PFSK-1 (cell line): ENCODE measurements at regions not wholly inside any gene's neighbourhood (a gene's known extent, or its start where the extent isn't known, plus 50 kb on each side); places are given as distances from the start of the nearest gene placed in this dataset.

Experiments used
- FOXP2 ChIP-seq: optimal IDR thresholded peaks from 2 replicates; pipeline ENCODE3; 2011; ENCODE audit warnings: borderline replicate concordance, control low read depth, inconsistent platforms; ENCODE audit not compliant: insufficient read depth; ENCODE audit errors: extremely low read length, extremely low read depth
- POLR2AphosphoS5 ChIP-seq: IDR thresholded peaks from 2 replicates; pipeline ENCODE4 v1.6.1; 2012; ENCODE audit warnings: low read depth, mild to moderate bottlenecking, control low read depth, low read length, moderate library complexity
- SIN3A ChIP-seq: IDR thresholded peaks from 2 replicates; pipeline ENCODE4 v1.6.1; 2012; ENCODE audit warnings: mild to moderate bottlenecking, low read length, moderate library complexity, borderline replicate concordance; ENCODE audit not compliant: insufficient read depth
- TAF1 ChIP-seq: IDR thresholded peaks from 2 replicates; pipeline ENCODE4 v1.6.1; 2012; ENCODE audit warnings: low read length, control low read depth, borderline replicate concordance; ENCODE audit not compliant: insufficient read depth
- TF ChIP-seq, protein P1 (sequence below), 2 experiments: IDR thresholded peaks; 2 replicates each; pipeline versions ENCODE4 v1.6.1 to v1.8.0; 2011 to 2012; ENCODE audit warnings: low read depth in 2 of 2, low read length in 2 of 2, control low read depth in 1 of 2, inconsistent platforms in 1 of 2, mild to moderate bottlenecking in 1 of 2, moderate library complexity in 1 of 2; ENCODE audit not compliant: insufficient read depth in 1 of 2

DNA sequence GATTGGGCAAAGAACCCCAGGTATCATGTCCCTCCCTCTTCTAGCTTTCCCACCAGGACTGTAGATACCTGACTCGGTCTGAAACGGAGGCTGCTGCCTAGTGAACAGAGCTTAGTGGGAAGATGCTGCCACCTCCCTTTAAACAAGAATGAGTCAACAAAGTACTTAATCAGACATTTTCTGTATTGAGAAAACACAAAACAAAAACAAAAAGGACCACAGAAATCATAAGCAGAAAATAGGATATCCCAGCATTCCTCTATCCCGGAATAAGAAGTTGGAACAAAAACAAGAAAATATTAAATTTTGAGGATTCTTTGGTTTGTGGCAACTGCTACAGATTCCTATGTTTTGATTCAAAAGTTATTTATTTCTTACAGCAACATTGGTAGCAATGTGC is 51.7 kb upstream of the COL8A1 start:
- TF ChIP-seq FOXP2: no peak

DNA sequence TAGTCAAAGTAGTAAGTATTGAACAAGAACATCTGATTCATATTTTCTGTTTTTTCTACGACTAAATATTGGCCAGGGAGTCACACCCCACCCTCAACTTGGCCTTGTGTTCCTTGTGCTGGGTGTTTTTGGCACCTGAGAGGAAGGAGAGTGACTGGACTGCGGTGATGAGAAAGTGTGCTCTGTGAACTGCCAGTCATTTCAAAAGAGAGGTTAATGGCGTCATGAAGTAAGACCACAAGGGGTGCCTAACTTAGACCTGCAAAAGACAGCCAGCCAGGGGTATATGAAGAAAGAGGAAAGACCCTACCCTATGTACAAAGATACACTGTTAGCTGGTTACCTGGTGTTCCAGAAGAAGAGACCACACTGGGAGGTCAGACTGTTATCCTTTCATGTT is 58.4 kb upstream of the COL8A1 start:
- no peak for TF ChIP-seq FOXP2

DNA sequence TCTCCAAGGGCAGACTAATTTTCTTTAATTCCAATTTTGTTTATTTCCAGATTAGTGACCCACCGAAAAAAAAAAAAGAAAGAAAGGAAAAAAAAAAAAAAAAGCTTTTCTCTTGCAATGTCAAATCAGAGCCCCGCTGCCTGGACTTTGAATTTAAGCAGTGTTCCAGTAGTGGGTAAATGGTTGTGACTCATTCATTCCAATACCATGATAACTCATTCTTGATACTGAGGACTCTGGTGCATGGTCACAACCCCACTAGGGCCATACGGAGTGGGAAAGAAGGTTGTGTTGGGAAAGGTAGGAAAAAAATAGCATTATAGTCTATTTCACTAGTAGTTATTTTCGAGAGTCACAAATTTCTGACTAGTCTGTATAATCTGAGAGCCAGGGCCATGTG is 59.1 kb upstream of the COL8A1 start:
- no peak for TF ChIP-seq TAF1
- TF ChIP-seq POLR2AphosphoS5: no peak
- no peak for TF ChIP-seq SIN3A
- no peak for TF ChIP-seq FOXP2
- TF ChIP-seq, protein P1, sequence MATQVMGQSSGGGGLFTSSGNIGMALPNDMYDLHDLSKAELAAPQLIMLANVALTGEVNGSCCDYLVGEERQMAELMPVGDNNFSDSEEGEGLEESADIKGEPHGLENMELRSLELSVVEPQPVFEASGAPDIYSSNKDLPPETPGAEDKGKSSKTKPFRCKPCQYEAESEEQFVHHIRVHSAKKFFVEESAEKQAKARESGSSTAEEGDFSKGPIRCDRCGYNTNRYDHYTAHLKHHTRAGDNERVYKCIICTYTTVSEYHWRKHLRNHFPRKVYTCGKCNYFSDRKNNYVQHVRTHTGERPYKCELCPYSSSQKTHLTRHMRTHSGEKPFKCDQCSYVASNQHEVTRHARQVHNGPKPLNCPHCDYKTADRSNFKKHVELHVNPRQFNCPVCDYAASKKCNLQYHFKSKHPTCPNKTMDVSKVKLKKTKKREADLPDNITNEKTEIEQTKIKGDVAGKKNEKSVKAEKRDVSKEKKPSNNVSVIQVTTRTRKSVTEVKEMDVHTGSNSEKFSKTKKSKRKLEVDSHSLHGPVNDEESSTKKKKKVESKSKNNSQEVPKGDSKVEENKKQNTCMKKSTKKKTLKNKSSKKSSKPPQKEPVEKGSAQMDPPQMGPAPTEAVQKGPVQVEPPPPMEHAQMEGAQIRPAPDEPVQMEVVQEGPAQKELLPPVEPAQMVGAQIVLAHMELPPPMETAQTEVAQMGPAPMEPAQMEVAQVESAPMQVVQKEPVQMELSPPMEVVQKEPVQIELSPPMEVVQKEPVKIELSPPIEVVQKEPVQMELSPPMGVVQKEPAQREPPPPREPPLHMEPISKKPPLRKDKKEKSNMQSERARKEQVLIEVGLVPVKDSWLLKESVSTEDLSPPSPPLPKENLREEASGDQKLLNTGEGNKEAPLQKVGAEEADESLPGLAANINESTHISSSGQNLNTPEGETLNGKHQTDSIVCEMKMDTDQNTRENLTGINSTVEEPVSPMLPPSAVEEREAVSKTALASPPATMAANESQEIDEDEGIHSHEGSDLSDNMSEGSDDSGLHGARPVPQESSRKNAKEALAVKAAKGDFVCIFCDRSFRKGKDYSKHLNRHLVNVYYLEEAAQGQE (IDR thresholded peaks at IDR 0.05; ENCODE audit: insufficient read depth in 1 of 2, low read depth in 2 of 2, low read length in 2 of 2): no peak

DNA sequence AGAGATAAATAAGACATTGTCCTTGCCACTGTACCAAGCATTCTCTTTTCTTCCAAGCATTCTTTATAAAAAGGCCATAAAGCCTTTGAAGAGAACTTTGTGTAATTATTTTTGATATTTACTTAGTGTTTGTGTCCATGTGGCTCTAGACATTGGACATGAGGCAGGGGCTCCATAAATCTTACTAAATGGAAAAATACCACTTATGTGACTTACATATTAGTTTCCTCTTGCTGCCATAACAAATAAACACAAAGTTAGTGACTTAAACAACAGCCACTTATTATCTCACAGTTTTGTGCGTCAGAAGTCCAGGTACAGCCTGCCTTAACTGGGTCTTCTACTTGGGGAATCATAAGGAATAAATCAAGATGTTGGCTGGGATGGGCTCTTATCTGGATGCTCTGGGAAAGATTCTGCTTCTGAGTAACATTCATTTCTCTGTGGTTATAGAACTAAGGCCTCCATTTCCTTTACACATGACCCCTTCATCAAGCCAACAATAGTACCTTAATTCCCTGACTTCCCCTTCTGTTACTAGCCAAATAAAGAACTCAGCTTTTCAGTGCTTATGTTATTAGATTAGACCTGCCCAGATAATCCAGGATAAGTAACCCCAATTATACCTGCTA is 59.9 kb upstream of the COL8A1 start:
- TF ChIP-seq POLR2AphosphoS5 (no peak), TAF1 (no peak), FOXP2 (no peak), SIN3A (no peak)
- TF ChIP-seq, protein P1 (IDR thresholded peaks at IDR 0.05; ENCODE audit: insufficient read depth in 1 of 2, low read depth in 2 of 2, low read length in 2 of 2): no peak

DNA sequence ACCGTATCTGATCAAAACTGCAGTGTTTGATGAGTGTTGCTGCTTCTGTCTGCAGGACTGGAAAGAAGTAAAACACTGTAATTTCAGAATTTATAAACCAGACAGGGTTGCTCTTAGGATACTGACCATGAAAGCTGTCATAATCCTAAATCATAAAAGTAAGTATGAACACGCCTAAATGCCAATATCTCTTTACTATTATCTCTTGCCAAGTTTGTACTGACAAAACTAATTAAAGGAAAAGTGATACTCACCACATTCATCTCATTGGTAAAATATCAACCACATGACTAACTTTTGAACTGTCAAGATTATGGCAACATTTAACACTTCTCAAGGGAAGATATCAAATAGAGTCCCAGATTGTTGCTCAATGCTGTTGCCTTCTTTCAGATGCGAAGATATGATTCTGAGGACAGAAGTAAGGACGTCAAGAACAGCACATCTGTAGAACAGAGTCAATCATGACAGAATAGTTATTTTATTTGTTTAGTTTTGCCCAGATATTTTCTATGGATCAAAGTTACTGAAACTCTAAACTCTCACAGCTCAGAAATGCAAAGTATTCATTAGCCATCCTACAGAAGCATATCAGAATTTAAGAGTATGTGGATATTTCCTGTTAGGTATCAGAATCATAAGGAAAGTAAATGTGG is 61.4 kb upstream of the COL8A1 start:
- TF ChIP-seq, protein P1 (IDR thresholded peaks at IDR 0.05; ENCODE audit: insufficient read depth in 1 of 2, low read depth in 2 of 2, low read length in 2 of 2): no peak
- TF ChIP-seq FOXP2 (no peak), POLR2AphosphoS5 (no peak)

DNA sequence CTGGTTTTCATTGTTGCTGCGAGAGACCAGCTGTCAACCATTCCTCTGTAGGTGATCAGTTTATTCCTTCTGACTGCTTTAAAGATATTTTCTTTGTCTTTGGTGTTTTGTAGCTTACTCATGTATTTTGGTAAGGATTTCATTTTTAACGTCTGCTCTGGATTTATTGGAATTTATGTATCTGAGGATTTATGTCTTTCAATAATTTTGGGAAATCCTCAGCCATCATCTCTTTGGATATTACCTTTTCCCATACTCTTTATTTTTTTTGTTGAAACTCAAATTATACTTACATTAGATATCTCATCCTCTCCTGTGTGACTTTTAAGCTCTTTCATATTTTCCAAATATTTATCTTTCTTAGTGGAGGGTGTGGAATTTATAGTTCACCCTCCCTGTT is 62.7 kb upstream of the COL8A1 start:
- TF ChIP-seq TAF1 (no peak), FOXP2 (no peak), SIN3A (no peak), POLR2AphosphoS5 (no peak)
- TF ChIP-seq, protein P1 (IDR thresholded peaks at IDR 0.05; ENCODE audit: insufficient read depth in 1 of 2, low read depth in 2 of 2, low read length in 2 of 2): no peak
